NCI-H2107 treated with DMSO at 0.1 percent for 48 hours (cell line): ENCODE measurements at regions not wholly inside any gene's neighbourhood (a gene's known extent, or its start where the extent isn't known, plus 50 kb on each side); places are given as distances from the start of the nearest gene placed in this dataset.

ENCODE experiments used
- DNase-seq: peaks from one replicate; lab custom pipeline; 2025; ENCODE audit not compliant: unreplicated experiment; lab: John Stamatoyannopoulos, UW

DNA sequence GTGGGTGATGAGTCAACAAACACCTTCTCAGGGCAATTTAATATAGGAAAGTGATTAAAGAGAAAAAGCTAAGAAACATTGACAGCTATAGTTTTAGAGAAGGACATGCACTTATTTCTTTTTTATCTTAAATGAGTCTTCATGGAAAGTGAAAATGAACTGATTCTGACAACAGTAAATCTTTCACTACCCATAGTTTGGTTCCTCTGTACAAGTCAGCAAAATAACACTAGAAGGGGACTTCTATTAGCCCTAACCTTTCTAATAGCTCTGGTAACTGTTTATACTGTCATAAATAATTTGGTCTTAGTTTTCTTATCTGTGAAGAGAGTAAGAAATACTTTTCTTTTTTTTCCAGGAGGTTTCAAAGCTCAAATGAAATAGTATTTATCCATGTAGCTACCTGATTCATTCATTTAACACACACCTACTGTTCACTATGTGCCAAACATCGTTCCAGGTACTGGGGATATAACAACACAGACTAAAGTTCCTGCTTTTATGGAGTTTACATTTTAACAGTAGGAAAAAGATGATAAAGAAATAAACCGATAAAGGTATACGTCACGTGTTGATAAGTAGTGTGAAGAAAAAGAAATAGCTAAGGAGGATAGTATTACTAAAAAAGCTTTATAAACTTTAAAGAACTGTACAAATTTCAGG lies 148.2 kb downstream of the PCSK1 start:
- DNase-seq = no peak

DNA sequence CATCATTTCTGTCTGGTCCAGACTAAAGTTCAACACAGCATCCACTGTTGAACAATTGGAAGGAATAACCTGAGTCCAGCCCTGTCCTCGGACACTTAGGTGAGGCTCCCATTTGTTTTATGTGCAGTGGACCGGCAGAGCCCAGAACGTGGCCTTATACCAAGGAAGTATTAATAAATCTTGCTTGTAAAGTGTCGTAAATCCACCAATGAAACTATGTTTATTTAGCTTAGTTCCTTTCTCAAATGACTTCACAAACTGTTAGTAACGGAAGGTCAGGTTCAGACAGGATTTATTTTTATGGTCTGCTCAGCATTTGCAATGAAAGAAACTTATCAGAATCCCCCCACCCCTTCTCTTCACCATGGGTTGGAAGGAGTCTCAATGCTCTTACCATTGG lies 149.5 kb downstream of the PCSK1 start:
- no peak for DNase-seq

DNA sequence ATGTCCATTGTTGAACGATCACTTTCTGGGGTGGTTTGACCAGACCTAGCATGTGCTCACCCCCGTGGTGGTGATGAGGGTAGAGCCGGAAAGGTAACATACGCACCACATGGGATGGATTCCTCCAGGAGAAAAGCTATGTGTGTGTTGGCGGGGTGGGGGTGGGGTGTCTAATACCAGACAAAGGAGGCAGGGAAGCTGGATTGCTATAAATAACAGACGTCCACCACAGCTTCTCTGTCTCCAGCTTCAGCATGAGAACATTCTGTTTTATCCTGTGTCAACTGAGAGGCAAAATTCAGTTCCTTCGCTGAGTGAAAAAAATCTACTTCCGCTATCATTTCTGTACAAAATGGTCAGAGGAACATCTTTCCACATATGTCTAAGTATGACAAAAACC lies 151.0 kb downstream of the PCSK1 start:
- no peak for DNase-seq

DNA sequence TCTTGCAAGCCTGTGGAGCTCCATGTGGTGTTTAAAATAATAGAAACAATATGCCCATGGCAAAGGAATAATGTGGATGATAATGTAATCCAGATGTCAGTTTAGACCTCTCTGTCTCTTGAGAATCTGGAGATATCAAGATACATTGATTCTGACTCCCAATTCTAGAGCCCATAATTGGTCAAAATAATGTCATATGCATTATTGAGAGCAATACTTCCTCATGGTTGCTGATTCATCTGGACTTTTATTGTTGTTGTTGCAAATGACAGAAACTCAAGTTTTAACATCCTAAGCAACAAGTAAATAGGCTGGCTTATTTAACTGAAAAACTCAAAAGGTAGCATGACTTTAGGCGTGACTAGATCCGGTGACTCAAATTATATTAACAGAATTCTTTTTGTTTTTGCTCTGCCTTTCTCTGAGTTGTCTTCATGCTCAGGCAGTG lies 152.1 kb downstream of the PCSK1 start:
- DNase-seq = no peak

DNA sequence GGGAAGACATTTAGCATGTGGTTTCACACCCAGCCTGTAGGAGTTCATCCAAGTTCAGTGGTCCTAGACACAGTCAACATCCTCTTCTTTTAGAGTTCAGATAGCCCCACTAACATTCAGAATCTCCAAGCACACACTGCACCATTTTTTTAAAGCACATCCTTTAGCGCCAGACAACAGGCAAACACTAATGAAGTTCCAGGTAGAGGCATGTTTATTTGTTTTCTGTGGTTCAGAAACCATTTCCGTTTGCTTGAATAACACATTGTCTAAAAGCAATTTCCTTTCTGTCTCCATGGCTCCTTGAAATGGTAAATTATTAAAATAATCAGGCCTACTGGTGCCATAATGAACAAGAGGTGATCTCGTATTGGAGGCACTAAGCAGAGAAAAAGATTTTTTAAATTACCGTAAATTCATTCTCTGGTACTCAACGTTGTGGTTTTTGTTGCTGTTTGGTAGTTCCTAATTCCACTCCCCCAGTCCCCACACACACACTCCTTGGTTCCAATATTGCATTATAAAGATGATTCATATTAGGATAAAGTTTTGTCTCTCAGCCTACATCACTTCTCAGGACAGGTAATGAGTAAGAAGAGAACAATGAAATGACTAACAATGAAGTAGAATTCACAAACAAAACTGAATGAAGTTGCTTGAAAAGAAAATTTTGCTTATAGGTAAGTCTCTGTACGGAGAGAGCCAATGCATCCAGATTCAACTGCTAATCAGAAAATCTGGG lies 153.1 kb downstream of the PCSK1 start:
- no peak for DNase-seq

DNA sequence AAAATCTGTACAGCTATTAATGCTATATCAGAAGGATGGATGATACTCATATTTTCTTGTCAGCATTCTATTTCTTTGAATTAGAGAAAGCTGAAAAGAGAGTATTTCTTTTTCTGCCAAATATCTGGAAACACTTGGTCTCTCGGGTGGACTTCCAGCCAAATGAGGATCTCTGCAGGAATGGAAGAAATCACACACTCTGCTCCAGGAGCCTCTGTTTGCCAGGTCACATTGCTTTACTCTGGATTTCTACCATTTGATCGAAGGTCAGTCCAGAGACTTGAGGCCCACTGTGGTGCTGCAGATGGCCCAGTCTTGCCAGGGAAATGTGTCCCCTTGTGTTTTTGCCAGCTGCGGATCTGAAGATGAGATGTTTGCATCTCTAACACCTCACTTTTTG lies 154.1 kb downstream of the PCSK1 start:
- no peak for DNase-seq

DNA sequence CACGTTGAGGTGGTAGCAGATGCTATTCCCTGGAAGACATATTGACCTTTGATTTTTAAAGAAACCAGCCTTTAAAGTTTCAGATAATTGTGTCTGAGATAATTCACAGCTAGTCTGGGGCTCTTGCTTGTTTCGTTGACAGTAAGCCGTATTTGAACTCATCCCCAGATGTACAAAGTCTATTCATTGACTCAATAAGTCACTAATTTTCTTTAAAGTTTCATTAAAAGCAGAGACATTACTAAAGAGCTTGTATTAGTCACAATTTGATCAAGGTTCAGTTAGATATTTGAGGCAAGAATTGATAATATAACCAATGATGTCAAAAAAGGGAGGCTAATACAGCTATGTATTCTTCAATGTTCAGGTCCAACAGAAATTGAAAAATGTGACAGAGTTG lies 158.0 kb downstream of the PCSK1 start:
- DNase-seq = no peak

DNA sequence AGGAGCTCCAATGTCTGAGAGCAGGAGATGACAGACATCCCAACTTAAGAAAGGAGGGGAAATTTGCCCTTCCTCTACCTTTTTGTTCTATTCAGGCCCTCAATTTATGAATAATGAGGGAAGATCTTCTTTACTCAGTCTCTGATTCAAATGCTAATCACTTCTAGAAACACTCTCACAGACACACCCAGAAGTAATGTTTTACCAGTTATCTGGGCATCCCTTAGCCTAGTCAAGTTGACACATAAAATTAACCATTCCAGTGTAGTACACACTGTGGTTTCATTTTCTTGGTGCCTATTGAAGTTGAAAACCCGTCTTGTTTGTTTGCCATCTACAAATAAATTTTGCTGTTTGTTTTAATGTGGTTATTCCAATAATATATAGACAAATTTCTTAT lies 167.6 kb downstream of the PCSK1 start:
- no peak for DNase-seq

DNA sequence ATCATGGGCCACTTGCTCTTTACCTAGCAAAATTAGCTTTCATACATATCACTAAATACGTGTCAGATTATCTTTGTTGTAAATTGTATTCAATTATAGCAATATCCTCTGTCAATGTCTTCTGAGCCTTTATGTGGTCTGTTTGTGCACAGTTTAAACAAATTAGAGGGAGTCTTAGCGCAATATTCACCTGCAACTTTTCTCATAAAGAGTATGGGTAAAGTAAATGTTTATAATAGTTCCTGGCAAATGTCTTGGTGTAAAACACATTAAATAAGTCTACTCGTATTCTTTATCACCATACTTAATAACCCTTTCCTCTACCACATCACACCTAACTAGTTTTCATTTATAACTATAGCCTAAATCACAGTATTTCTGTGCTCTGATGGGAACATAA lies 169.0 kb downstream of the PCSK1 start:
- DNase-seq = no peak

DNA sequence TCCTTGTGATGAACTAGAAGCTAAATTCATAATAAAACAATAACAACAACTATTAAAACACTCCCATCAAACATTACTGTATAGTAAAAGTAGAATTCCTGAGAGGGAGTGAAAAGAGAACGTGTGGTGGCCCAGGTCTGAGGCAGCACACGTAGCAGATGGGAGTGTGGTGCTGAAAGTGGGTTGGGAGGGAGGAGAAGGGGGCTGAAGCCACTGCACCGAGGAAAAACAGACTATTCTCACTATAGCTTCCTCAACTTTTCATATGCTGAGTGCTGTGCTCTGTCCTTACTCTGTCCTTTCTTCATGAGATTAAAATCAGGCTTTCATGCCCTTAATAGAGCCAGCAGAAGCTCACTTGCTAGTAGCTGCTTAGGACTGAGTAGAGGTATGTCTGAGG lies 170.9 kb downstream of the PCSK1 start:
- no peak for DNase-seq

DNA sequence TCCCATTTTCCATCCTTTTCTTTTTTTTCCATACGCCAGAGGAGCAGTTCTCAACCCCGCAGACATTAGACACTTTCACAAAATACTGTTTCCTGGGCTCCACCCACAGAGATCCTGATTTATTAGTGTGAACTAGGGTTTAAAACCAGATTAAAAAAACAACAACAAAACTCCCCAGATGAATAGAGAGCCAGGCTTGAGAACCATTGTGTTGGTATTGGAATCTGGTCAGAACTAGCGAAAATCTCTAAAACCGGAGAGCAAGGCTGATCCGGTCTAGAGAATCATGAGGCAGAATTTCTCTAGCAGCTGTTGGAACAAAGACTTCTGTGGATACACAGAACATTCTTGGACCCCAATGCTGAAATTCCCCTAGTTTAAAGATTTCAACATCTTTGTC lies 173.0 kb downstream of the PCSK1 start:
- no peak for DNase-seq

DNA sequence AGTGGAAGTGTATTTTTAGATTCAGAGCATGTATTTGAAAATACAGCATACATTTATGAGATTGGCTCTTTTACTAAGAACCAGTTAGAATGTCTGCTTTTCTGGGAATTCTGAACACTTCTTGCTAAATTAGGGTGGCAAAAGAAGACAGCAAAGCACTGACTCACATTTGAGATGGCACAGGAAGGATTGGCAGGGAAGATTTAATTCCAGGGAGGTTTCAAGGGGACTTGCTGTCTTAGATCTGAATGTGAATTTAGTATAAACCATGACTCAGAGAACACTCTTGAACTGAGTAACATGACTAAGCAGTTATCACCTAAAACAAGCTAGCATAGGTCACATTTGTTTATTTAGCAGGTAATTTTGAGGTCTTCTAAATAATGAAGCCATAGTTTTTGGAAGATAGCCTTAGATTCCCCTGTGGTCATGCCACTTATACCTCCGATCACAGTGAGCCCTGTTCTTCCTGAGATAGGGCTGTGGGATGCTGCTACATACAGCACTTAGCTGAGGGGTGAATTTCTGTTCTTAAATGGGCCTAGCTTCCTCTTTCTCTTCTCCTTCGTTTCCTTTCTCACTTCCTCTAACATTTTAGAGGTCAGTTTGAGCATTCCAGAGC lies 173.8 kb downstream of the PCSK1 start:
- DNase-seq = no peak

DNA sequence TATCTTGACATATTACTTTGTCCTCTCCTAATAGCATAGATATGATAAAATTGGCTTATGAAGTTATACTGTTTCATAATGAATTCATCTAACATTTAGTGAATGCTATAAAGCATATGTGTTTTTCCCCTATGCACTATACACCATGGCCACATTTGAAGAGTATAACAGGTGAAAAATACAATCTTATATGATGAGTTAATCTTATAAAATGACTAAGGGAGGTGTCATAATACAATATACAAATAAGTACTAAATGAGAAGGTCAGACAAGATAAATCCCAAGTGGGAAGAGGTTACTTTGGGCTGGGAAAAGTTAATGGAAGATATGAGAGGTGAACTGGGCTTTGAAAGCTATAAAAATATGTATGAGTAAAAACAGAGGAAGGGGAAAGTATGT lies 174.4 kb downstream of the PCSK1 start:
- DNase-seq = no peak

DNA sequence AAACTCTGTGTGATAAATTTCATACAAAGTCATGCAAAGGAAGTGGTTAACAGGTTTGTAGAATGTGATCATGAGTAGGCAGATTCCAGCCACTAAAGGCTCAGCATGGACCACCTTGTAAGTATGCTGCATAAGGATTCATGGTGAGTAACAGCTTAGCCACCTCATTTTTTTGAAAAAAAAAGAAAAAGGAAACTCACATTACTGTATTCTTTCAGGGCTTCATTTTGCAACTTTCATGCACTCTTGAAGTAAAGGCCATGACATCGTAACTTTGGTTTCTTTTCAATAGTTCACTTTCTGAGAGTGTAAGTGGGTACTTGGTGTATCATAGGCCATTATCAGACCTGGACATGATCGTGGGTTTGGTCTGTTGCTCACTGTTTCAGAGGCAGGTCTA lies 175.1 kb downstream of the PCSK1 start:
- no peak for DNase-seq

DNA sequence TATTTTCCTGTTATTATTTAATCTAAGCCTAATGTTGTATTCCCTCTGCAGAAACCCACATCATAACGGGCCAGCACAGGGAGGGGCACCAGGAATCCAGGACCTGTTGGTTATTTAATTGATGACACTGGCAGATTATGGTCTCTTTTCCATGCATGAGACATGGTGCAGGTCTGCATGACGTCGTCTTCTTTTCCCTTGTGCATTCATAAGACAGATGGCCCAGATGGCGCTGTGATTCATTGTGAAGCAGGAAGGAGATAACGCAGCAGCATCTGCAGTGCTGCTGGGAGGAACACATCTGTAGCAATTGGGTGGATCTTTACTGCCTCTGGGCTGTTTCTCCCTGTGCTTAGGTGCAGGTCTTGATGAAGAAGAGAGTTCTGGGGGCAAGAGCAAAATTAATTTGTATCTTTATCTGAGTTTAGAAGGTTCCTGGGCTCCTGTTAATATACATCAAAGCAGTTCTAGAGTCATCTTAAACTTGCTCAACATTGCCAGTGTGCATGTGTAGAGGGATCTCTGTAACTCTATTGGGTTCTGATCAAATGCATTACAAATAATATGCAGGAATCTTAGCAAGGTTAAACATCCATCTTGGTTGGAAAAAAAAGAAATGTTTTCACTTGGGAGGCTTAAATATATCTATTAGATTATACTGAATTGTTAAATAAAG lies 176.1 kb downstream of the PCSK1 start:
- no peak for DNase-seq

DNA sequence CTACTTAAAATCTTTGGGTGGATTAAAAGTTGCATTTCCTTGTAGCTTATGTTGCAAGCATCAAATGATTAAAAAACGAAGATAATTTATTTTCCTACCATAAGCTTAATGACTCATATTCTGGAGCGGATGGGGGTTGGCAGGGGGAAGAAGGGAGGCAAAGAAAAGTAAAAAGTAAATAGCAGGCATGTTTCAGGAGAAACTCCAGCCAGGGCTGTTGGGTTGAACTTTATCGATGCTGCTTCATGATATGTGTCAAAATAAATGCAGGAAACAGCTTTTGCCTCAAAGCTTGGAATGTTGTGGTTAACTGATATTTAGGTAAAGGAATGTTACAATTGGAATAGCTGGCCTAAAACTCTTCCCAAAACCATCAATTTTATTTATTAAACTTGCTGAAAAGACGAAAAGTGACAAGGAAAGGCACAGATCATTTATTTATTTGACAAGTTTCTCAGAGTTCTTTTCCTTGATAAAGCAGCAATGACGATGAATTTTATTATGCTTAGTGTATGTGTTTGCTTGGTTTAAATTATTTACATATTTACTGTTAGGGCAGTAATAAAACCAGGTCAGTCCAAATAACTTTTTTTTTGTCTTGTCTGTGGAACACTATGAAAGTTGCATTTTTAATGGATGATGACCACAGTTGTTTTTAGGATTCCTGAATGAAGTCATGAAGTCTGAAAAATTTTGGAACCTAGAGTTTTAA lies 177.9 kb downstream of the PCSK1 start:
- no peak for DNase-seq

DNA sequence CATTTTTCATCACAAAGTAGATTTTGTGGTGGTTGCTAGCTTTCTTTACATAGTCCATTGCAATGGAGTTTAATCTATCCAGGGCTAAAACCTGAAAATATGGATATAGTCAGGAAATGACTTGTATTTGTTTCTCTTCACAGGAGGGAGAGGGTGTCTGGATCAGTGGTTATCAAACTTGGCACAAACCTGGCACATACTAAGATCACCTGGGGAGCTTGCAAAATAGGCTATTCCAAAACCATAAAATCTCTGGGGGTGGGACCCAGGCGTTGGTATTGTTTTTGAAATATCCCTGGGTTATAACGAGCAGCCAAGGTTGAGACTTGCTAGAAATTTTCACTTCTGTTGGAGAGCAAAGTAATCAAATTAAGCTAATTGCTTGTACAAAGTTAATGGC lies 179.9 kb downstream of the PCSK1 start:
- DNase-seq = no peak

DNA sequence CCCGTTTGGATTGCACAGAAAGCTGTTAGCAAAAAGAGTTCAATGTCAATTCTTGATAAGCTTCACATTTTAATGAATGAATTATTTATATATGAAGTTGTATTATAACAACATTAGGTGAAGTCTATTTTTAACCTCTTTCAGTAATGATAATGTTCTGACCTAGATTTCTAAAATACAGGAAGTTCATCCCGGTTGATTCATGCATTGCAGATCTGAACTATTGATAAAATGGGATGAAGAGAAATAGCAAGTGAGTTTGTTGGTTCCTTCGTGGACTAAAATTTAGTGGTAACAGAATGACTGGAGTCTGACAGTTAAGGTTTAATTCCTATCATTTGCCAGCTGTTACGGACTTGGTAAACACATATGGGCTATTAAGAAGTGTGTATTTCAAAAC lies 180.5 kb downstream of the PCSK1 start:
- DNase-seq = no peak

DNA sequence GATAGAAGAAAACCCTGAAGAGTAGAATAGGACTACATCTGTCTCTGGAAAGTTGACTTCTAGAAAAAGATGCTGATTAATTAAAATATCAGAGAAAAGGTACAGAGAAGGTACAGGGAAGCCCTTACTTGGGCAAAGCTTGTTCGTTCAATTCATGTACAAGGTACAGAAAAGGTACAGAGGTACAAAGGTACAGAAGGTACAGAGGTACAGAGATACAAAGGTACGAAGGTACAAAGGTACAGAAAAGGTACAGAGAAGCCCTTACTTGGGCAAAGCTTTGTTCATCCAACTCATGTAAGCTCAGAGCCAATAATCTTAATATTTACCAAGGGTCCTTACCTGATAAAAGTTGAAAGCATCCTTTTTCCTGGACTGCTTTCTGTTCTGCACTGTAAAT lies 182.3 kb downstream of the PCSK1 start:
- DNase-seq = no peak

DNA sequence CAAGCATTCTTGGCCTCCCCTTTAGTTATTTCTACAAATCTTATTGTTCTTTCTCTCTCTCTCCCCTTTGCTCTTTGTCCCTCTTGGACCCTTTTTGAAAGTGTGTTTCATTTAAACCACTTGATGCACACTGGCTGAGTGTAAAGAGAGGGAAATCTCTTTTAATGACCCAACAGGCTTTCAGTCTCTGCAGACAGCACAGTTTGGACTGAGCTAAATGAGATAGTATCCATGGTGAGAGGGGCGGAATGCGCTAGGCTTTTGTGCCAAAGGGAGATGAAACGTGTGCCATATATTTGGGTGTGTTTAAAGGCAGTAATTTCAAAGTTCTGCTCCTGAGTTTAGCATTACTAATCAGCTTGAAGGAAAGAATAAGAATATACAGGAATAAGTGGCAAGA lies 184.9 kb downstream of the PCSK1 start:
- no peak for DNase-seq

DNA sequence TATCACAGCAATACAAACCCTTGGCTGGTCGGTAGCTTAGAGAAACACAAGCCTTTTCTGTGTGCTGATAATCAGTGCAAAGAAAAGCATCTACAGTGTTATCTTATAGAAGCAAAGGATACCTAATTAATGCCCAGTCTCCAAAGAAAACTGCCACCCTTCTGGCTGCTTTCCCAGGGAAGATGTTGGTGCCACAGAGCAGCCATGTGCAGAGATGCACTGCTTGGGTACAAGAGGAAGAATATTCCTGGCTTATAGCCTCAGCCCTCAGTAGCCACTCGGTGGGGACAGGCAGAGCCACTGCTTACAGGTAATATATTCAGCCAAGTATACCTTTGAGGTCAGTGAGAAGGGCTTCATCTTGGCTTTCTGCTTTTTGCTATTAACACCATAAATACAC lies 185.3 kb downstream of the PCSK1 start:
- no peak for DNase-seq
